ENCODE measurements at regions not wholly inside any gene's neighbourhood (a gene's known extent, or its start where the extent isn't known, plus 50 kb on each side); places are given as distances from the start of the nearest gene placed in this dataset.

DNA sequence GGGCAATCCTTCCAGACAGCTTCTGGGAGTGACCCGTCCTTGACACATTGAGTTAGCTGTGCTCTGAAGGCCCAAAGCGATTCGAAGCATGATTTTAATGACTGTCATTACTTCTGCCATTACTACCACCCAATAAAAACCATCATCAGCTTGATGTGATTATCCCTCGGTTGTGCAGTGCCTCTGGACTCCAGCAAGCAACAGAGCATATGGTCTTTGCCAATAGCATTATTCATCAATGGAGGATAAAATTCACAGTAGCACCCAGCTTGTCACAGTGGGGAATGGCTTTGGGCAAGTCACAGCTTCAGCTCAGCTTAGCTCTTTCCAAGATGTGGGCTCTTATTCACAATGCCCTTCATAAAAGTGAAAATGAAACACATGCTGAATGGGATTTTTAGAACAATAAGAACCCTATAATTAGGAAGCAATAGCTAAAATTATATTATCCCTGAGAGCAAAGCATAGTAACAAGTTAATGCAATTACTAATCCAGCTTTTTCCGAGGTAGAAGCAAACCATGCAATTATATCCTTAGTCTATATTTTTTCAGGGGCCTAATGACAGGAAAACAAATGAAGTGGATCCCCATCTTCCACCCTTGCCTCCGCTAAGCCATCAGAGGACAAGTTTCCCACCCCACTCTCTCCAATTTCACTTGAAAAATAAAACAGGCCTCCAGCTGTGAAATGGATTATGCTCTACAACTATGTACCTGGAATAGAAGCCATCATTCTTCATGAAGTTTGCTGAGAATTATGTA, 163.0 kb upstream of the EEA1 start:
- no peaks in the 10 kb centered on the region for H3K36me3 Mint-ChIP-seq (ENCODE audit: low read depth)
- Histone ChIP-seq H3K36me3 (ENCODE audit: insufficient read depth) (no peaks in the 10 kb centered on the region), H3K27ac (ENCODE audit: low read depth) (no peak overlapping the region), H3K4me1 (ENCODE audit: insufficient read depth) (peaks cover 8% of the 10 kb centered on the region; the same call in 1 of the 2 replicates), H4K20me1 (replicated peaks; ENCODE audit: insufficient read depth) (no peaks in the 10 kb centered on the region), H3F3A (replicated peaks; ENCODE audit: low read depth) (no peaks in the 10 kb centered on the region), H3K4me3 (no peak overlapping the region), H3K27me3 (ENCODE audit: insufficient read depth) (no peaks in the 10 kb centered on the region), H3K4me2 (no peak overlapping the region), H2AFZ (no peak overlapping the region), H3K79me2 (replicated peaks; ENCODE audit: insufficient read depth) (no peaks in the 10 kb centered on the region), H3K9me2 (ENCODE audit: insufficient read depth) (0 out of 2 replicates have a peak, but pooled peaks cover 5% of the 10 kb centered on the region)
- no peak overlapping the region for H3K27ac Mint-ChIP-seq
- no peak for ATAC-seq
- TF ChIP-seq NANOG (IDR thresholded peaks at IDR 0.05; ENCODE audit: borderline replicate concordance) (no peak), JUNB (IDR thresholded peaks at IDR 0.05; ENCODE audit: unreplicated experiment) (no peak), ZNF462 (CRISPR knock-in tag; IDR thresholded peaks at IDR 0.05) (no peak), CREB1 (CRISPR knock-in tag; IDR thresholded peaks at IDR 0.05; ENCODE audit: low read depth) (no peak), ZNF114 (CRISPR knock-in tag; IDR thresholded peaks at IDR 0.05) (no peak), POLR2AphosphoS5 (IDR thresholded peaks at IDR 0.05; ENCODE audit: low read depth) (no peak), EZH2phosphoT487 (IDR thresholded peaks at IDR 0.05; ENCODE audit: unreplicated experiment) (no peak), CTCF (conservative IDR thresholded peaks at IDR 0.05; ENCODE audit: low read depth in 2 of 2) (no peak), ZNF331 (CRISPR knock-in tag; IDR thresholded peaks at IDR 0.05; ENCODE audit: low read depth) (no peak), STAT1 (IDR thresholded peaks at IDR 0.05; ENCODE audit: unreplicated experiment) (no peak), EZH2 (IDR thresholded peaks at IDR 0.05; ENCODE audit: low read depth, unreplicated experiment) (no peak)
- TF ChIP-seq, protein P1, sequence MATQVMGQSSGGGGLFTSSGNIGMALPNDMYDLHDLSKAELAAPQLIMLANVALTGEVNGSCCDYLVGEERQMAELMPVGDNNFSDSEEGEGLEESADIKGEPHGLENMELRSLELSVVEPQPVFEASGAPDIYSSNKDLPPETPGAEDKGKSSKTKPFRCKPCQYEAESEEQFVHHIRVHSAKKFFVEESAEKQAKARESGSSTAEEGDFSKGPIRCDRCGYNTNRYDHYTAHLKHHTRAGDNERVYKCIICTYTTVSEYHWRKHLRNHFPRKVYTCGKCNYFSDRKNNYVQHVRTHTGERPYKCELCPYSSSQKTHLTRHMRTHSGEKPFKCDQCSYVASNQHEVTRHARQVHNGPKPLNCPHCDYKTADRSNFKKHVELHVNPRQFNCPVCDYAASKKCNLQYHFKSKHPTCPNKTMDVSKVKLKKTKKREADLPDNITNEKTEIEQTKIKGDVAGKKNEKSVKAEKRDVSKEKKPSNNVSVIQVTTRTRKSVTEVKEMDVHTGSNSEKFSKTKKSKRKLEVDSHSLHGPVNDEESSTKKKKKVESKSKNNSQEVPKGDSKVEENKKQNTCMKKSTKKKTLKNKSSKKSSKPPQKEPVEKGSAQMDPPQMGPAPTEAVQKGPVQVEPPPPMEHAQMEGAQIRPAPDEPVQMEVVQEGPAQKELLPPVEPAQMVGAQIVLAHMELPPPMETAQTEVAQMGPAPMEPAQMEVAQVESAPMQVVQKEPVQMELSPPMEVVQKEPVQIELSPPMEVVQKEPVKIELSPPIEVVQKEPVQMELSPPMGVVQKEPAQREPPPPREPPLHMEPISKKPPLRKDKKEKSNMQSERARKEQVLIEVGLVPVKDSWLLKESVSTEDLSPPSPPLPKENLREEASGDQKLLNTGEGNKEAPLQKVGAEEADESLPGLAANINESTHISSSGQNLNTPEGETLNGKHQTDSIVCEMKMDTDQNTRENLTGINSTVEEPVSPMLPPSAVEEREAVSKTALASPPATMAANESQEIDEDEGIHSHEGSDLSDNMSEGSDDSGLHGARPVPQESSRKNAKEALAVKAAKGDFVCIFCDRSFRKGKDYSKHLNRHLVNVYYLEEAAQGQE (IDR thresholded peaks at IDR 0.05; ENCODE audit: unreplicated experiment): no peak
- H3K4me1 Mint-ChIP-seq: peaks cover 12% of the 10 kb centered on the region; the same call in 2 of the 3 replicates
- no peaks in the 10 kb centered on the region; the same call in 2 of the 3 replicates for H3K9me3 Mint-ChIP-seq
- DNase-seq (ENCODE audit: low spot score): no peak
- H3K27me3 Mint-ChIP-seq (ENCODE audit: insufficient read depth, low read depth, poor library complexity): no peaks in the 10 kb centered on the region
- H3K4me3 Mint-ChIP-seq: no peak overlapping the region
